GM19452 (cell line): ENCODE measurements at regions not wholly inside any gene's neighbourhood (a gene's known extent, or its start where the extent isn't known, plus 50 kb on each side); places are given as distances from the start of the nearest gene placed in this dataset.

Source experiments
- ATAC-seq: cut with Tn5 transposase; IDR thresholded peaks from one replicate; pipeline ENCODE4 v1.9.1; 2021; ENCODE audit not compliant: unreplicated experiment

GRCh38 chr9:14520341-14520740, 172.9 kb downstream of the ZDHHC21 start:
- ATAC-seq = no peak

- ATAC-seq = no peak
Measured at GRCh38 chr9:14517154-14517906, 175.9 kb downstream of the ZDHHC21 start.

- ATAC-seq = no peak
Measured at GRCh38 chr9:14516656-14517055, 176.6 kb downstream of the ZDHHC21 start.

GRCh38 chr9:14515571-14516198, 177.5 kb downstream of the ZDHHC21 start:
- no peak for ATAC-seq

GRCh38 chr9:14515049-14515448, 178.2 kb downstream of the ZDHHC21 start:
- ATAC-seq = no peak

GRCh38 chr9:14512942-14513341, 180.3 kb downstream of the ZDHHC21 start:
- no peak for ATAC-seq

- no peak for ATAC-seq
Measured at GRCh38 chr9:14511452-14511851, 181.8 kb downstream of the ZDHHC21 start.

- no peak for ATAC-seq
Measured at GRCh38 chr9:14508884-14509283, 184.3 kb downstream of the ZDHHC21 start.

GRCh38 chr9:14501366-14501765, 187.4 kb upstream of the NFIB start:
- ATAC-seq = no peak

- ATAC-seq = no peak
Measured at GRCh38 chr9:14500705-14501104, 186.8 kb upstream of the NFIB start.

- ATAC-seq = no peak
Measured at GRCh38 chr9:14499976-14500375, 186.0 kb upstream of the NFIB start.

GRCh38 chr9:14498824-14499223, 184.9 kb upstream of the NFIB start:
- no peak for ATAC-seq

GRCh38 chr9:14497476-14497875, 183.5 kb upstream of the NFIB start:
- ATAC-seq = no peak

- ATAC-seq = no peak
Measured at GRCh38 chr9:14488421-14489190, 174.7 kb upstream of the NFIB start.

- ATAC-seq = no peak
Measured at GRCh38 chr9:14487547-14488185, 173.7 kb upstream of the NFIB start.

- no peak for ATAC-seq
Measured at GRCh38 chr9:14485366-14485765, 171.4 kb upstream of the NFIB start.

GRCh38 chr9:14482856-14483255, 168.9 kb upstream of the NFIB start:
- ATAC-seq = no peak

GRCh38 chr9:14480526-14480925, 166.6 kb upstream of the NFIB start:
- ATAC-seq = no peak

- ATAC-seq = no peak
Measured at GRCh38 chr9:14479163-14479560, 165.2 kb upstream of the NFIB start.

- ATAC-seq = no peak
Measured at GRCh38 chr9:14478175-14479162, 164.5 kb upstream of the NFIB start.
